HEK293T (cell line): ENCODE measurements at regions not wholly inside any gene's neighbourhood (a gene's known extent, or its start where the extent isn't known, plus 50 kb on each side); places are given as distances from the start of the nearest gene placed in this dataset.

Experiments
- CTCF ChIA-PET: fragments of 350-600 bp; formaldehyde crosslinking; extraction: SDS; loops from one replicate; lab custom pipeline; 2021; ENCODE audit warnings: antibody characterized with exemption, inconsistent platforms; lab: Yijun Ruan, JAX
- POLR2A ChIA-PET: fragments of 350-600 bp; formaldehyde crosslinking; extraction: SDS; loops from one replicate; lab custom pipeline; 2020; ENCODE audit warnings: antibody characterized with exemption, inconsistent platforms; lab: Yijun Ruan, JAX
- DNase-seq: peaks from one replicate; pipeline ENCODE4 v3.0.0; 2012; ENCODE audit warnings: mixed read lengths; ENCODE audit errors: extremely low spot score
- ARNT ChIP-seq: fragments of 450-650 bp; IDR thresholded peaks from 2 replicates; pipeline ENCODE4 v1.6.1; 2017; ENCODE audit warnings: mild to moderate bottlenecking
- BHLHE40 ChIP-seq: fragments of 450-650 bp; IDR thresholded peaks from 2 replicates; pipeline ENCODE4 v1.6.1; 2016; ENCODE audit warnings: mild to moderate bottlenecking, moderate library complexity, borderline replicate concordance
- CTBP1 ChIP-seq: fragments of 450-650 bp; IDR thresholded peaks from 2 replicates; pipeline ENCODE4 v1.6.1; 2016; ENCODE audit warnings: borderline replicate concordance
- ELF4 ChIP-seq: fragments of 450-650 bp; IDR thresholded peaks from 2 replicates; pipeline ENCODE4 v1.6.1; 2017; ENCODE audit warnings: antibody characterized with exemption
- FOXA1 ChIP-seq: fragments of 450-650 bp; IDR thresholded peaks from 2 replicates; pipeline ENCODE4 v1.6.1; 2016; ENCODE audit warnings: mild to moderate bottlenecking
- FOXK2 ChIP-seq: fragments of 450-650 bp; IDR thresholded peaks from 2 replicates; pipeline ENCODE4 v1.6.1; 2016; ENCODE audit warnings: mild to moderate bottlenecking
- FOXM1 ChIP-seq: fragments of 450-650 bp; IDR thresholded peaks from 2 replicates; pipeline ENCODE4 v1.6.1; 2017; ENCODE audit warnings: mild to moderate bottlenecking, borderline replicate concordance
- HDGF ChIP-seq: fragments of 450-650 bp; IDR thresholded peaks from 2 replicates; pipeline ENCODE4 v1.6.1; 2017; ENCODE audit warnings: antibody characterized with exemption, borderline replicate concordance
- L3MBTL2 ChIP-seq: fragments of 450-650 bp; conservative IDR thresholded peaks from 2 replicates; pipeline ENCODE4 v1.6.1; 2016; ENCODE audit warnings: mild to moderate bottlenecking
- LEF1 ChIP-seq: fragments of 450-650 bp; IDR thresholded peaks from 2 replicates; pipeline ENCODE4 v1.6.1; 2017; ENCODE audit warnings: mild to moderate bottlenecking, borderline replicate concordance
- NFRKB ChIP-seq: fragments of 450-650 bp; IDR thresholded peaks from 2 replicates; pipeline ENCODE4 v1.6.1; 2016; ENCODE audit warnings: mild to moderate bottlenecking, moderate library complexity
- SP1 ChIP-seq: fragments of 450-650 bp; IDR thresholded peaks from 2 replicates; pipeline ENCODE4 v1.6.1; 2017
- SUZ12 ChIP-seq: fragments of 450-650 bp; IDR thresholded peaks from 2 replicates; pipeline ENCODE4 v1.6.1; 2016; ENCODE audit warnings: mild to moderate bottlenecking
- TARDBP ChIP-seq: fragments of 450-650 bp; IDR thresholded peaks from 2 replicates; pipeline ENCODE4 v1.6.1; 2016
- ZNF384 ChIP-seq: fragments of 450-650 bp; IDR thresholded peaks from 2 replicates; pipeline ENCODE4 v1.6.1; 2016
- TF ChIP-seq, protein P1 (sequence below): fragments of 450-650 bp; IDR thresholded peaks from 2 replicates; pipeline ENCODE4 v1.6.1; 2016

DNA sequence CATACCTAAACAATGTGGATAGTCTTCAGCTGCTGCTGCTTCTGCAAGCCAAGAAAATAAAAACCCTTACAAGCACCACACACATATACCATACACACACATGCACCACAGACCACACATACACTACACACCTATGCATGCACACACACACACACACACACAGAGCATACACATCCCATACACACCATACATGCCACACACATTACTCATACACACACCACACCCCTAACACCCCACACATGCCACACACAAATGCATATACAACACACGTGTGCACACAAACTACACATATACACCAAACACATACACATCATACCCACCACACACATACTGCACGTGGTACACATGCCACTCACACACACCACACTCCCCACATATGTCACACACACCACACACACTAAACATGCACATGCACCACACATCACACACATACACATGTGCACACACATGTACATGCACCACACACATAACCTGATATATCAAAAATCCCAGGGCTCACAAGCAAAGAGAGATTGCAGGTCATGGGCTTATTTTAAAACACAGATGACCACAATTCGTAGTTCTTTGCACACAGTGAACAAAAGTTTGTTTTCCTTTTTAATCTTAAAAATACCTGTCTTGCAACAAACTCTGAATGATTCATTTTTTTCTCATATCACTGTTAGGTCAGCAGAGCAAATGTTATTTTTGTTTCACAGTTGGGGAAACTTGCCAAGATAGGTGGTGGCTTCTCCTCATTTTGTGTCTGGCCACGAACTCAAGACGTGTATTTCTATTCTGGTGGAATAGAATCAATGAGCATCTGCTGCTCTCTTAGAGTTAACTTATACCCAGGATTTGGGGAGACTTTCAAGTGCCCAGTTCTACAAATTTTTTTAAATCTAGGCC is 456.6 kb downstream of the FGF9 start:
- TF ChIP-seq FOXK2 (no peak), SP1 (no peak), ZNF384 (no peak), ELF4 (no peak), FOXM1 (no peak), FOXA1 (no peak), ARNT (no peak), LEF1 (no peak)
- DNase-seq: no peak
- ChIA-PET CTCF (no interaction called here), POLR2A (interaction anchor here (1.0 kb wide), 1 partner anchor 8 kb away, joined by 6 read pairs; no protein-coding TSS in a partner anchor)

DNA sequence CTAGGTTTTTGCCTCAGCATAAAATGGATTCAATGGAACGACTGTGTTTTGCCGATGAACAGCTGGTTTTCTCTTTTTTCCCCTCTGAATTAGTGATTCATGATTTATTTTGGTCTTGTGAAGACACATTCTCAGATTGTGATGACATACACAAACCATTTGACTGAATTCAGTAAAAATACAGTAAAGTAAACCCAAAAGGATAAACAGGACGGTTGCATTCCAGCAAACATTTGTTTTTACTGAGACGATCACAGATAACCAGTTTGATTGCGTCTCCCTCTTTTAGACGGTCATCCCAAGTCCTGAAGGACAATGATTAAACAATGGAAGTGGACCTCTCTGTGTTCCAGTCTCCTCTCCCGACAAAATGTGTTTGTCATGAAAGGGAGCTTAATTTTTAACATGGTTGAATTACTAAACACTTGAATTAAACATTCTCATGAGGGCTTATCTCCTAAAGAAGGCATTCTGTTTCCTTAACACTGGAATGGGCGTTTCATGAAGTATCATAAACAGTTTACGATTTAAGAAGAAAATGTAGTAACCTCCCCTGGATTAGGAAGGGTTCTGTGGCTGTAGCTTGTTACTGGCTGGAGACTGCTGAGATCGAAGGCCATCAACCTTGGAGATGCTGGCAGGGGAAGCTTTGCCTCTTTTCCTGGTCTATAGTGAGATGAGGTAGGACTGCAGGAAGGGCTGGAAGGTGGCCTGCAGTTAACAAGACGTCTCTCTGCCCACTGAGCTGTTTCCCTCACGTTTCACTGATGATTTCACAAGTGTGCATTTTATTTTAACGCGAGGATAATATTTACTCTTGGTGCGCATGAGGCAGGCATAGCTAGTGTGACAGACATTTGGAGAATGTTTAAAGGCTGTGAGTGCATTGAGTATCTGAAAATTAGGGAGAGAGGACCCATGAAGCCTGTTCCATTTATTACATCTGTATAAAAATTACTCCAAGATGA is 457.9 kb downstream of the FGF9 start:
- TF ChIP-seq ARNT (no peak), ELF4 (no peak), HDGF (no peak), SP1 (no peak), FOXA1 (no peak), ZNF384 (no peak), FOXM1 (no peak), LEF1 (no peak), SUZ12 (no peak), CTBP1 (no peak), FOXK2 (no peak), BHLHE40 (no peak)
- TF ChIP-seq, protein P1, sequence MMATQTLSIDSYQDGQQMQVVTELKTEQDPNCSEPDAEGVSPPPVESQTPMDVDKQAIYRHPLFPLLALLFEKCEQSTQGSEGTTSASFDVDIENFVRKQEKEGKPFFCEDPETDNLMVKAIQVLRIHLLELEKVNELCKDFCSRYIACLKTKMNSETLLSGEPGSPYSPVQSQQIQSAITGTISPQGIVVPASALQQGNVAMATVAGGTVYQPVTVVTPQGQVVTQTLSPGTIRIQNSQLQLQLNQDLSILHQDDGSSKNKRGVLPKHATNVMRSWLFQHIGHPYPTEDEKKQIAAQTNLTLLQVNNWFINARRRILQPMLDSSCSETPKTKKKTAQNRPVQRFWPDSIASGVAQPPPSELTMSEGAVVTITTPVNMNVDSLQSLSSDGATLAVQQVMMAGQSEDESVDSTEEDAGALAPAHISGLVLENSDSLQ: no peak
- POLR2A ChIA-PET: no interaction called here
- no peak for DNase-seq
- CTCF ChIA-PET: no interaction called here

DNA sequence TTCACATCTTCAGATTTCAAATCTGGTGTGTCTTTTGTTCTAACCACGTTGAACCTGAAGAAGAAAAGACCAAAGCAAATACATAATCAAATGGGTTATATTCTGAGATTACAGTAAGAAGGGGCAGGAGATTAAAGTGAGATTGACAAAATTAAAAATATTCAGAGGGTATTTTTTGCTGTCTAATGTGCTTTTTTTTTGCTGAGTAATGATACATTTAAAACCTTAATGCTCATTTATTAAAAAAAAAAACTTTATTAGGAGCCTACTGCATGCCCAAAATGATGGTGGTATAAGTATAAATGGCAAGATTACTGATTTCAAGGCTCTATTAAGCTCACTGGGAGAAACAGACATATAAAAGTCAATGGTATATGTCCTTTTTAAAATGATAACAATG is 459.4 kb downstream of the FGF9 start:
- TF ChIP-seq SP1 (no peak), LEF1 (no peak), SUZ12 (no peak), FOXA1 (no peak), L3MBTL2 (no peak), BHLHE40 (no peak), ARNT (no peak), NFRKB (no peak), HDGF (no peak)
- TF ChIP-seq, protein P1: no peak
- ChIA-PET CTCF (no interaction called here), POLR2A (no interaction called here)
- DNase-seq: no peak

DNA sequence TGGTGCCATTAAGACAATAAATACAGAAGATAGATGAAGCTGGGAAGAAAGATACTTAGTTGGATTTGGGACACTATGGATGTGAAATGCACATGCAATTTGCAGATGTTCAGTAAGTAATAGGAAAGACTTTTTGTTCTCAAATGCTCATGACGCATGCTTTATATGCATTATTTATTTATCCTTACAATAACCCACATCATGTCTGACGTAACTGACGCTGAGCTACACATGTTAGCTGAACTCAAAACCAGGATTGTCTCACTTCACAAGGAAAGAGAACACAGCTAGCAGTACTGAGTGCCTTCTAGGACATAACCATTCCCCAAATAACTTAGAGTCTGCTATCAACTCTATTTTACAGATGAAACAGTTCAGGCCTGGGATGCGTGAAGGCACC is 463.4 kb downstream of the FGF9 start:
- no peak for DNase-seq
- no peak for TF ChIP-seq L3MBTL2
- TF ChIP-seq SP1: no peak
- TF ChIP-seq FOXK2: no peak
- TF ChIP-seq HDGF: no peak
- TF ChIP-seq, protein P1: no peak
- TF ChIP-seq FOXM1: no peak
- no peak for TF ChIP-seq LEF1
- no peak for TF ChIP-seq ELF4
- TF ChIP-seq ARNT: no peak
- no peak for TF ChIP-seq SUZ12
- TF ChIP-seq CTBP1: no peak
- TF ChIP-seq FOXA1: no peak
- TF ChIP-seq ZNF384: no peak
- no peak for TF ChIP-seq TARDBP
- POLR2A ChIA-PET: no interaction called here
- CTCF ChIA-PET: no interaction called here

DNA sequence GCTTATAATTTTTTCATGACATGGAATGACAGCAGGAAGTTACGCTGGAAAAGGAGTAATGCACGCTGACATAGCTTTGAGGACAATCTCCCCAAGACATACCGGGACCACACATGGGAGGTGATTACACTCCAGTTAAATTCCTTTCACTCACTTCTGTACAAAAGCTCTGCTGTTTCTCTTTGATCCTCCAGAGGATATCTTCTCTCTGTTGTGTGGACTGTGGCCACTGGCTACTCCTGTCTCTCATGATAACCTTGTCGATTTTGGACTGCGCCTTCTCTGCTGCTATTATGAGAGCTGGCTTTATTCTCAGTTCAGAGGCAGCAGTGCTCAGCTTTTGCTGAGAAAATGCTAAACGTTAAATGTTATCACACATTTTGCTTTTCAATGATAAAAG is 464.6 kb downstream of the FGF9 start:
- TF ChIP-seq, protein P1: no peak
- no peak for TF ChIP-seq LEF1
- TF ChIP-seq TARDBP: no peak
- no peak for TF ChIP-seq FOXK2
- no peak for TF ChIP-seq ZNF384
- no peak for TF ChIP-seq FOXM1
- TF ChIP-seq SP1: no peak
- no peak for TF ChIP-seq BHLHE40
- TF ChIP-seq CTBP1: no peak
- no peak for TF ChIP-seq ELF4
- no peak for TF ChIP-seq SUZ12
- TF ChIP-seq ARNT: no peak
- no peak for TF ChIP-seq HDGF
- no peak for TF ChIP-seq NFRKB
- TF ChIP-seq FOXA1: no peak
- no peak for TF ChIP-seq L3MBTL2
- CTCF ChIA-PET: no interaction called here
- POLR2A ChIA-PET: interaction anchor here (0.7 kb wide), 1 partner anchor 9 kb away, joined by 6 read pairs; no protein-coding TSS in a partner anchor
- no peak for DNase-seq
